ENCODE measurements at regions not wholly inside any gene's neighbourhood (a gene's known extent, or its start where the extent isn't known, plus 50 kb on each side); places are given as distances from the start of the nearest gene placed in this dataset.
"Not testable (repeated sequence)": the region's sequence is repeated elsewhere in the genome, so short reads cannot be mapped to it uniquely, and the experiment has no call there.

DNA sequence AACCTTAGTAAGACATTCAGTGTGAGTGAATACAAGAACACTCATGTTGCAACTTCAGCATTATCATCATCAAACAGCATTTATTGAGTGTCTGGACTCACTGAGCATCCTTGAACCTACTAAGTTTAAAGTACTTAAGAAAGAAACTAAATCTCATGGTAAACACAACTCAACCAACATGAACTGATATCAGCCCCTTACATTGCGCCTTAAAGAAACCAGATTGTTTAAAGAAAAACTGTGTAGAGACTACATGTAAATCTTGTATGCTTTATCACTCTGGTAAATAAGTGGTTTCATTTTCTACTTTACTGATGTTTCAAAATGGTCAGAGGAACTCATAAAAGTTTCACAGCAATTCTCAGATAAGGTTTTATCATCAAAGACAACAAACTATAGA, 157.5 kb upstream of the FERD3L start:
- DNase-seq (ENCODE audit: low read depth), result no peak

DNA sequence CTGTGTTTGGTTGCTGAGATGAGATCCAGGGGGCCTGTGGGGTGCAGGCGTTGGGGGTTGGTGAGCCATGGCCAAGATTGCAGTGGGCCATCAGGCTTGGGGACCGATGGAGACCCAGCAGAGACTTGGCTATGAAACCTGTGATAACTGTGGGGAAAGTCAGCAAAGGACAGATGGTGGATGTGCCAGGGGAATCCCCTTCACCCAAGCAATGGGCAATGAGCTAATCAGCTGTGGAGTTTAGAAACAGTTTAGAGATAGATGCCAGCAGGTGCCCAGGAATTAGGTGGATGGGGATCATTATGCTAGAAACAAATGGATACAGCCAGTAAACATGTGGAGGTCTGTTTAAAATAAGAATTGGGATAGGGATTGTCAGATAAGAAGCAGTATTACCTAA, 151.4 kb upstream of the FERD3L start:
- DNase-seq (ENCODE audit: low read depth), result no peak

DNA sequence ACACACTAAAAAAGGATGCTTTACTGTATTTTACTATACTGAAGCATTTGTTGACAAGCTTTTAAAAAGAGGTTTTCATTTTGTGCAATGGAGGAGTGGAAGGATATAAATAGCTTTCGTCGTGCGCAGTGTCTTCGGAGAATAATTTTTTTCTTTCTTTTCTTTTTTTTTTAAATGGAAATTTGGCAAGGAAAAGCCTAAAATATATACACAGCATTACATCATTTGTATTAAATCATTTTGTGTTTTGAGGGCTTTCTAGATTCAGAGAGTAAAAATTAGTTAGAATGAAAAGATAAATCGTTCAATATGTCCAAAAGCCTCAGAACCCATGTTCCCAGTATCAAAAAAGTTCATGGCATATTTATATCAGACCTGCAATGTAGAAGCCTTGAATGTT, 150.2 kb upstream of the FERD3L start:
- no peak for DNase-seq (ENCODE audit: low read depth)

DNA sequence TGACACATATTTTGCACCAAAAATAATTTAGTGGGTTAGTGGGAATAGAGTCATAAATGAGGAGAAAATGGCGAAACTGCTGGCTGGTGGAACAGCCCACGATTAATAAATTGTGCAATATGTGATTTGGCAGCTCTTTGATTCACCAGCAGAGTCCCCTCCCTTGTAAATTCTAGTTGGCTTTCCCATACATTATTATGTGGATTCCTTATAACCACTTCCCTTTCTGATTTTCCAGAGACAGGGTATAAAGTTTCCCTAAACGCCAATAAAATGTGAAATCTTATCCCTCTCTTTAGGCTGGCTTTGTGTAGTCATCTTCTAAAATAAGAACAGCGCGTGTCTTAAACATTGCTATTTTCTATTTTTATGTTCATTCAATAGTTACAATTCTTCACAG, 149.4 kb upstream of the FERD3L start:
- no peak for DNase-seq (ENCODE audit: low read depth)

DNA sequence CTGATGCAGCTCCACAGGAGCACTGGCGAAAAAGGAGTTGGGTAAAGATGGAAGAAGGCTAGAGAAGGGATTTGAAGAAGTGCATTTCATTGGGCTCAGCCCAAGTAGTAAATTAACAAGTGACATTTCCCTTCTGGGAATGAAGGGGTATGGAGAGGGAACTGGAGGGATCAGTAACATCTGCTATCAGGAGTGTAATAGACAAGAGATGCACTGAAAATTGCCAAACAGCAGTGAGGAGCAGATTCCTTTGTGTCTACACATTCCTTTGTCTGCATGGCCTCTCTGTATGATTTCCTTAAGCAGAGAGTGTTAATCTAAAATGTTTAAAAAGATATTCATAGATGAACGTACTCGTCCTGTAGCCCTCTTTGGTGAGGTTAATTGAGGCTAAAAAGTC, 148.2 kb upstream of the FERD3L start:
- DNase-seq (ENCODE audit: low read depth), result no peak

DNA sequence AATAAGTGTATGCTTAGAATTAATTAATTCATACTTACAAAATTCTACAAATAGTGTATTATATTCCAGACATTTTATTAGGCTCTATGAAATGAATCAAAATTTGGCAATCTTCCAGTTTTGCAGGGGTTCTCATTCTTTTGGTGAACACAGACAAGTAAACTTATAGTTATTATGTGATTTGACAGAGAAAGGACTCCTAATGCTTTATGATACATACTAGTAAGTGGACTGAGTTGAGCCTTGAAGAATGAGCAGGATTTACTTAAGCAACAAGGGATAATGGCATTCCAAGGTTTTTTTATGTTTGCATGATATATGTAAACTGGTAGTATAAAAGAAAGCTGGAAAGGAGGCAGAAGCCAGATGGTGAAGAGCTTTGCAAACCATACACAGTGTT, 145.7 kb upstream of the FERD3L start:
- no peak for DNase-seq (ENCODE audit: low read depth)

DNA sequence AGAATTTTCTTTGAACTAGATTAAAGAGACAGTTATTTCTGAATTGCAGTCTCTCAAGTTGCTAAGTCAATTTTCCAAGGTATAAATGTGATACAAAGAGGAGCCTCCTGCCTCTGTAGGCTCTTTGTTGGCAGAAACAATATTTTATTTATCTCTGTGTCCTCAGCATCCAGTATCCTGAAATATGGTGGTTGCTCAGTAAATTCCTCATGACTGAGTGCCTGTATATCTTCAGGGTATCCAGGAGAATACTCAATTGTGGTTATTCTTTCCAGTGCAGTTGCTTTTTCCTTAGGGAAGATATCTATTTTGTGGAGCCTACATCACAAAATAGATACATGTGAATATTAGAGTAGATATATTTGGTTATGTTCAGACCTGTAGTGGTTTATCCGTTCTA, 144.8 kb upstream of the FERD3L start:
- no peak for DNase-seq (ENCODE audit: low read depth)

DNA sequence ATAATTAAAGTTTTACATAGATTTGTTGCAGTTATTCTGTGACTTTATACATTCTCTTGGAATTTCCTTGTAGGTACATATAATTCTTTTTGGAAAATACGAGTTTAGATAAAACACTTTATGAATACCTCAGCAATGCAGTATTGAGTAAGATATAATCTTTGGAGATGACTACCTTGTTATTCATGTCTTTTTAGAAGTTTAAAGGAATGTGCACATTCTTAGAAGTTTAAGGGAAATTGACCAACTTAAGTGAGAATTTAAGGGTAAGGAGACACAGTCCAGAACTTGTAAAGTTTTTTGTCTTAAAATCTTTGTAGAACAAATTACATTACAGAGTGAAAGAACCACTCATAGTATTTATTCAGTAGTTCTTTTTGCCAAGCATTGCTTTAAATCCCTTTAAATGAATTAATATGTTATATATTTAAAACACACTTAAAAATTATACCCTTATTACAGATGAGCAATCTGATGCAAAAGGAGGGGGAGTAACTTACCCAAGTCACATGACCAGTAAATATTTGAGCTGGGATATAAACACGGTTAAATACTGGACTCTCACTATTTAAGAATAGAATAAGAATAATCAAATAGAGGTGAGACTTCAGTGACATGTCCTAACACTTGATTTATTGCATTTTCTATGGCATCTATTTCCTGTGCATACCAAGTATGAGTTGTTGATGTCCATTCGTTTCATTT, 139.5 kb upstream of the FERD3L start:
- DNase-seq (ENCODE audit: low read depth), result peak; percentile 30

DNA sequence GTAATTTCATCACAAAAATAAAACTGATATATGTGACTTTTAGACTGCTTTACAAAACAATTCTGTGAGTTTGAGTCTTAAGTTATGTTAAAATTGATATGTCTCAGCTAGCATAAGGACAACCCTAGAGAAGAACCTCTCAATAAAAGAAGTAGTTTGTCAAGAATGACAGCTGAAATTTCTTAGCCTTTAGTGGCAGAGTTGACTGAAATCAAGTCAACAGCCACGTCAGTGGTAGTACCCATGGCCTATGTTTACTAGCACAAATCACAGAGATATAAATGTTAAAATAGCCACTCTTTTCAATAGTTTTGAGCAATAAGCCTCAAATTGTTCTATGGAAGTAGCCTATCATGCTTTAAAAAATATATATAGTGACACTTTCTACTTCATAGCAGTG, 138.9 kb upstream of the FERD3L start:
- DNase-seq (ENCODE audit: low read depth), result no peak

DNA sequence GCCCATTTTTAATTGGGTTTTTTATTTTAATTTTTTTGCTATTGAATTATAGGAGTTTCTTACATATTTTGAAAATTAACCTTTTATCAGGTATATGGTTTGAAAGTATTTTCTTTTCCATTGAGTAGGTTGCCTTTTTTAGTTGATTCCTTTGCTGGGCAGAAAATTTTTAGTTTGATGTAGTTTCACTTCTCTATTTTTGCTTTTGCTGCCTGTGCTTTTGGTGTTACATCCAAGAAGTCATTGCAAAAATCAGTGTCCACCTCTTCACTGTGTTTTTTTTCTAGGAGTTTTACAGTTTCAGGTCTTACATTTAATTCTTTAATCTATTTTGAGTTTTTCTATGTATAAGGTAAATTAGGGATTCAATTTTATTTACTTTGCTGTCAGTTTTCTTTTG, 129.8 kb upstream of the FERD3L start:
- no peak for DNase-seq (ENCODE audit: low read depth)

DNA sequence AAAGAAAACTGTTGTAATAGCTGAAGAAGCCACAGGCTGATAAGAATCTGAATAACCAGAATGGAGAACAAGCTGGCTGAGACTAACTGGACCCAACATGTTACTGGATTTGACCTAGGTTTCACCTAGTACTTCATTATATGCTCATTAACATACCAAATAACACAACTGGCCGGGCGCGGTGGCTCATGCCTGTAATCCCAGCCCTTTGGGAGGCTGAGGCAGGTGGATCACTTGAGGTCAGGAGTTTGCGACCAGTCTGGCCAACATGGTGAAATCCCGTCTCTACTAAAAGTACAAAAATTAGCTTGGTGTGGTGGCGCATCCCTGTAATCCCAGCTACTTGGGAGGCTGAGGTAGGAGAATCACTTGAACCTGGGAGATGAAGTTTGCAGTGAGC, 127.1 kb upstream of the FERD3L start:
- DNase-seq (ENCODE audit: low read depth), result not testable (repeated sequence)

DNA sequence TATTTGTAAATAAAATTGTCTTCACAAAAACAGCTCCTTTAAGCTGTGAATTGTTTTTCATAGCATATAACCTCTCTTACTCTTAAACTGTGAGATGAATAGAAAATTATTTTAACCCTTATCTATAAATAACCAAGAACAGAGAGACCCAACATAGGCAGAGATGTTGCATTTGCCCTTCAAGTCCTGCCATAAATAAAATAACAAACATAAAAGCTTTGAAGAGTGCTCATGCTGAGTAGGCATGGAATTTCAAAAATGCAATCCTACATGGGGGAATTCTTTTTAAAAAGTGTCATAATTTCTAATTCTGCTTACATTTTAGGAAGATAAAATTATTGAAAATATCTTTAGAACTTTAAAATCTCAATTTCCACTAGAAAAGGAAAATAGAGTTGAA, 124.1 kb upstream of the FERD3L start:
- DNase-seq (ENCODE audit: low read depth), result no peak

DNA sequence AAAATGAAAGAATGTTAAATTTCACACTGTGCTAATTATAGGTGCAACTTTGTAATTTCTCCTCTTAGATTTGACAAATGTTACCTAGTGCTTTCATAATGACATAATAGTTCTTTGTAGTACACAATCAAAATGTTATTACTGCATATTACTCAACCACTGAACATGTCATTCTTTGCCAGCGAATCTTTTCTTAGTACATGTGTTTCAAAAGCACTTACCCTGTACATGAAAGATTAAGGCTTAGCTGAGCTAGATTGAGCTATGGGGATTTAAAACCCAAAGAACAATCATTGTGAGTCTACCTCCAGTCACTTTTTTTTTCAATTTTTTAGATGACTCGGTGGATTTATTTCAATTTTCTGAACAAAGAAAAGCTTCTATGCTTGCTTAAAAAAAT, 123.5 kb upstream of the FERD3L start:
- DNase-seq (ENCODE audit: low read depth), result no peak

DNA sequence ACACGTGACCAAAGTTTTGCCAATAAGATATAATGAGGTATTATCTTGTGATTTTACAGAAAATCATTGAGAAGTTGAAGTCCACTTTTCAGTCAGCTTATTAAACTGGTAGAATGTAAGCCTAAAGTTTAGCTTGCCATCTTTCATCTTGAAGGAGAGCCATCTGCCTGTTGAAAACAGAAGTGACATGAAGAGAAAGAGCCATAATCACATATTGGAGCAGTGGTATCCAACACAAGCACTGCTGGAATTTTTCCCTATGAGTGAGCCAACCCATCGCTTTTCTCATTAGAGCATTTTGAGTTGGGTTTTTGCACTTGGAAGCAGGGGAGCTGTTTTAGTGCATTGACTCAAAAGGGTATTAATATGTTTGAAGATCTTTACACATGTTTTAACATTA, 117.6 kb upstream of the FERD3L start:
- DNase-seq (ENCODE audit: low read depth), result no peak

DNA sequence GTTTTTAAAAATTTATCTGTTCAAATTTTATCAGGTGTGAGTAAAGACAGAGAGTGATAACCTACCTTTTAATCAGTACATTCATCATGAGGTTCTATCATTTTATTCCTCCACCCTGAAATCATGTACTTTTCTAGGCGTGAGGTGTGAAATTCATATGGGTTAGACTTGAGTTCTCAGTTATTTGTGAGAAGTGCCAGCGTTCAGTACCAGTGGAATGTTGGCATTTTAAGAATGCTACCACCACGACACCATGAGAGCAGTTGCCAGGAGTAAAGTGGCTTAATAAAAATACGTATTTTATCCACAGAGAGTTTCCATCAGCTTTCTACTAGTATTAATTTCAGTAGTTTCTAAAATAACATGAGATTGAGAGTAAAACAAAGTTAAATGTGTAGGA, 104.1 kb upstream of the FERD3L start:
- DNase-seq (ENCODE audit: low read depth), result peak; percentile 7

DNA sequence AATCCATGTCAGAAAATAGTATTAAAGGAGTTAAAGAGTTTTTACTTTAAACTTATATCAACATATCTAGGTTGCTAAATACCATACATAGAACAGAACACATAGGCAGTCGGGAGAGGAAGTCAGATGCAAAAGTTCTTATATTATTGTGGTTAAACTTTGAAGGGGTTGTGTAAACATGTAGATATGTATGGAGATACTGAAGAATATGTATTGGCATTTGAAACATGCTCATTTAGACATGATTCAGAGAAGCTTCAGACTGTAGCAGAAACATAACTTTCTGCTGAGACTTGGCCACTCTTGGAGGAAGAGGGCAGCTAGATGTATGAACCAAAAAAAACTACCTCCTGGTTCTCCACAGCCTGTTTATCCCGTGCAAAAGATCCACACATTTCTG, 103.5 kb upstream of the FERD3L start:
- no peak for DNase-seq (ENCODE audit: low read depth)

DNA sequence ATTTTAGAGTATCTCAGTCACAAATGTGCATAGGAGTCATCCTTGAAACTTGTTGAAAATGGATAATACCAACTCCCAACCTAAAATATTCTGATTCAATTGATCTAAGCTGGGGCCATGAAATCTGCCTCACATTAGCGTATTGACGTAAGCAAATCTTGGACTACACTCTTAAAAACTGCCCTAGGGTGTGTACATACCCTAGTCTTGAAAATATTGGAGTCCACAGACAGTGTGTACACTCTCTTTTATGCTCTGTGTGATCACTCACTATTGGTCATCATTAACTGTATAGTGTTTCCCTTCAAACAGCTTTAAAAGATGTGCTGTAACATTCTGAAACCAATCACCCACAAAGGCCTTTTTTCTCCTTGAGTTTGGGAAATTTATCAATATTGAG, 102.9 kb upstream of the FERD3L start:
- DNase-seq (ENCODE audit: low read depth), result no peak

DNA sequence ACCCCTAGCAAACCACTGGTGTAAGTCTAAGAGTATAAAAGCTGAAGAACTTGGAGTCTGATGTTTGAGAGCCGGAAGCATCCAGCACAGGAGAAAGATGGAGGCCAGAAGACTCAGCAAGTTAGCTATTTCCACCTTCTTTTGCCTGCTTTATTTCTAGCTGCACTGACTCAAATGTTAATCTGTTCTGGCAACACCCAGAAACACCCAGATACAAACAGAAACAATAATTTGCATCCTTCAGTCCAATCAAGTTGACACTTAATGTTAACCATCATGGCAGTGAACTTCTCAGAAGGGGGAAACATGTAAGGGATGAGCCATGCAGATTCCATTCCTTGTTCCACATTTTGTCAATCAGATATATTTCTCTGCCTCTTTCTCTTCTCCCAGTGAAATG, 101.8 kb upstream of the FERD3L start:
- no peak for DNase-seq (ENCODE audit: low read depth)

DNA sequence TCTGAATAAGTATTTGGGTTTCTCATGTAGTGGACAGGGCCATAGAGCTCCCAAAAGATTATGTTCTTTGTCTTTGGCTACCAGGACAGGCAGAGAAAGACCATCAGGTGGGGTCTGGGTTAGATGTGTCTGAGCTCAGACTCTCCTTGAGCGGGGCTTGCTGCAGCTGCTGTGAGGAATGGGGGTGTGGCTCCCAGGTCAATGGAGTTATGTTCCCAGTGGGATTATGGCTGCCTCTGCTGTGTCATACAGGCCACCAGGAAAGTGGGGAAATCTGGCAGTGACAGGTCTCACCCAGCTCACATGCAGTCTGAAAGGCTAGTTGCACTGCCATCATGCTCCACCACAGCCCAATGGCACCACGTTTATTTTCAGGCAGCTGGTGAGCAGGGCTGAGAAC, 97.0 kb upstream of the FERD3L start:
- no peak for DNase-seq (ENCODE audit: low read depth)

DNA sequence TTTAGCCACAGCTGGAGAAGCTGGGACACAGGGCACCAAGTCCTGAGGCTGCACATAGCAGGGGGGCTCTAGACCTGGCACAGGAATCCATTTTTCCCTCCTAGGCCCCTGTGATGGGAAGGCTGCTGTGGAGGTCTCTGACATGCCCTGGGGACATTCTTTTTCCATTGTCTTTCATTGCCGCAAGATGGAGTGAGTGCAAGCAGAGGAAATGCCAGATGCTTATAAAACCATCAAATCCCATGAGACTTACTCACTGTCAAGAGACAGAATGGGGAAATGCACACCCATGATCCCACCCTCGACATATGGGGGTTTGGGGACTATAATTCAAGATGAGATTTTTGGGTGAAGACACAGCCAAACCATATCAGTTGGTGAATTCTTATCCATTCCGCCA, 94.7 kb upstream of the FERD3L start:
- no peak for DNase-seq (ENCODE audit: low read depth)

DNA sequence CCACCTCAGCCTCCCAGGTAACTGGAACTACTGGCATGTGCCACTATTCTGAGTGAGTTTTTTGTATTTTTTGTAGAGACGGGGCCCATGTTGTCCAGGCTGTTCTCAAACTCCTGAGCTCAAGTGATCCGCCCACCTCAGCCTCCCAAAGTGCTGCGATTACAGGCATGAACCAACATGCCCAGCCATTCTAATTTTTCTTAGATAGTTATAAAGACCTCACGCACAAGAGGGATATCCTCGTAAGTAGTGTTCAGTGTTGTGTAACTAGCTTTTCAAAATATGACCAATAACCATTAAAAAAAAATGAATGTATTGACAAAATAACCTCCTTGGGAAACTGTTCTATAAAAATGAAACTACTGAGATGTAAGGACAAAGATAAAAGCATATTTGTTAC, 90.5 kb upstream of the FERD3L start:
- DNase-seq (ENCODE audit: low read depth), result no peak

DNA sequence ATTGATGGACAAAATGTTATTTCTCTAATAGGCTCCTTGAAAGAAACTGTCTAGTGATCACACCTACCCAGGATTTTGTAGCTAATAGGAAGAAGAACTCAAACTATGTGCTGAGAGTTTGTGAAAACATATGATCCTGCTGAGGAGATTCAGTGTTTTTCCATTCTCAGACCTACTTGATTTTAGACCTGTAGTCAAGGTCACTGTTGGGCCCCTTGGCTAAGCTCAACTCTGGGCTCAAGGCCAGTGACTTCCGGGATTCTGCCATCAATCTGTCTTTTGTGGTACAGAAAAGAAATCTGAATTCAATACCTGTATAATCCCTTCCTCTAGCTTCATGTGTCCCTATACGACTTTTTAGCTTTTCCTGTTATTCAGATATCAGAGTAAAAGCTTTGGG, 79.7 kb upstream of the FERD3L start:
- DNase-seq (ENCODE audit: low read depth), result no peak

DNA sequence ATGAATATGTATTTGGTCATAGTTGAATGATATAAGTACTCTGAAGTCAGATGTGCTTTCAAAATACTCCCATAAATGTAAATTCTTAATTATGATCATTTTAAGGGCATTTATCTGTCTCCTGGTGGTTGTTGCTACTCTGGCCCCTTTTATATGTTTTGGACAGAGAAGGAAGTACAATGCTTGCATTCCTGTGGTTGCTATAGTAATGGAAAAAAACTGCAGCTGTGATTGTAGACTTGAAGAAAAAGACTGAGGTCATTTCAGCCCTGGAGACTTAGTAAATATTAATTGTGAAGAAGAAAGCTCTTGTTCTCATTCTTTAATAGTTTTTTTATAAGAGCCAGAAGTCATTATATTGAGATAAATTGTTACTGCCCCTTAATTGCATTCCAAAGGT, 70.2 kb upstream of the FERD3L start:
- peak; percentile 58 for DNase-seq (ENCODE audit: low read depth)

DNA sequence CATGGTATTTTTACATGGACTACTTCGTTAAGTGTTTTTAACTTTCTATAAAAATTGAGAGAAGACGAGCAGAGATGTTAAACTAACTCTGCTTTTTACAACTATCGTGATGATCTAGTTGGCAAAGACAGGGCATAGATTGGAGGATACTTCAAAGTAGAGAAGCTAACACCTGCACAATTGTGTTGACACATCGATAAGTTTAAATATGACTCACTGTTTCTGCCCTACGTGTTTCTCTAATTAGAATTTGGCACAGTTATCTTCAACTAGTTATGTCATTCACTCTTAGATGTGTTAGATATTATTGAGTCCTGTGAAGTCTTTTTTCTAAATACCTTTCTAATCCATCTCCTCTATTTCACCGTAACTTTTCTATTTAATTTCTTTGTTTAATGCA, 68.5 kb upstream of the FERD3L start:
- DNase-seq (ENCODE audit: low read depth), result peak; percentile 4
